Astrocyte (in vitro differentiated cells and primary cell): ENCODE measurements at regions not wholly inside any gene's neighbourhood (a gene's known extent, or its start where the extent isn't known, plus 50 kb on each side); places are given as distances from the start of the nearest gene placed in this dataset.

Experiments used
- CTCF ChIP-seq: IDR thresholded peaks from 2 replicates; pipeline ENCODE4 v1.5.1; 2011; ENCODE audit warnings: low read depth, mild to moderate bottlenecking, inconsistent platforms, low read length, moderate library complexity; ENCODE audit not compliant: insufficient read depth
- EZH2 ChIP-seq: IDR thresholded peaks from 2 replicates; pipeline ENCODE4 v1.6.1; 2012; ENCODE audit warnings: mild to moderate bottlenecking, low read length, inconsistent platforms; ENCODE audit not compliant: insufficient read depth

DNA sequence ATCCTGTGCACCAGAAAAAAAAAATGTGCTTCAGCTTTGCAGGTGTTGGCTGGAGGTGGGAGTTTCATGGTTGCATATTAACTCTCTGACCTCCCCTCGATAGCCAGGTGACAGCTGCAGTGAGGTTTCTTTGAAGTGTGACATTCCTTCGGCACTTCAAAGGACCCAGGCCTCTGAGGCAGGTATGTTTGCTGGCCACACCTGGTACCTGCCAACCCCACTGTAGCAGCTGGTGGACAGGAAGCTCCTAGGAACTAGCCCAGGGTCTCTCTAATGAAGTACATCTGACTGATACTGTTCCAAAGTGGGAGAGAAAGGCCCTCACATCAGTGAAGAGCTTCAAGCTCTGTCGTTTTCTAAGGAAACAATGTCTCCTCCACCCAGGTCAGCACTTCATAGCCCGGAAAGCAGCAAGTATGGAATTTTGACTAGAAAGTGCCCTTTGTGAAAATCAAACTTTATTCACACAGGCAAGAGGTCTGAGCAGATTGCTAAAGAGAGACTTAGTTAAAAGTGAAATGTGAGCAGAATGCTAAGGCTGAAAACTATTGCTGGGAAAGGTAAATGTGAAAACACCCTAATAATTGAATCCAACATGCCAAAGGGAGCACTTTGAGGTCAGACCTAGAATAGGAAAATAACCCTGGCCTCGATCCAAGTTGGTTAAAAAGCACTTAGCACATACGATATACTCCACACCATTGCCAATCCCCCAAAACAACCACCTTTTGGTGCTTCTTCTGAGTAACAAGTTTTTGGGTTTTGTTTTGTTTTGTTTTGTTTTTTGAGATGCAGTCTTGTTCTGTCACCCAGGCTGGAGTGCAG is 71.3 kb downstream of the PHLDA1 start:
- TF ChIP-seq CTCF (no peak), EZH2 (no peak)
